Putamen (tissue), 1 donor: ENCODE measurements at regions not wholly inside any gene's neighbourhood (a gene's known extent, or its start where the extent isn't known, plus 50 kb on each side); places are given as distances from the start of the nearest gene placed in this dataset.
"Not testable (repeated sequence)": the region's sequence is repeated elsewhere in the genome, so short reads cannot be mapped to it uniquely, and the experiment has no call there.

Experiments
- DNase-seq: peaks from one replicate; pipeline ENCODE4 v3.0.0-alpha.2; 2016; ENCODE audit warnings: low spot score

GRCh38 chr1:96545935-96546656 lies 175.5 kb upstream of the PTBP2 start:
- no peak for DNase-seq

- no peak for DNase-seq
Measured at GRCh38 chr1:96550061-96550460, 171.5 kb upstream of the PTBP2 start.

GRCh38 chr1:96552451-96552850 lies 169.1 kb upstream of the PTBP2 start:
- no peak for DNase-seq

- DNase-seq: no peak
Measured at GRCh38 chr1:96553811-96554210, 167.8 kb upstream of the PTBP2 start.

GRCh38 chr1:96554364-96554763 lies 167.2 kb upstream of the PTBP2 start:
- no peak for DNase-seq

- no peak for DNase-seq
Measured at GRCh38 chr1:96557336-96557735, 164.2 kb upstream of the PTBP2 start.

- DNase-seq: no peak
Measured at GRCh38 chr1:96558635-96559034, 162.9 kb upstream of the PTBP2 start.

- DNase-seq: no peak
Measured at GRCh38 chr1:96559181-96559580, 162.4 kb upstream of the PTBP2 start.

- no peak for DNase-seq
Measured at GRCh38 chr1:96559707-96560596, 161.6 kb upstream of the PTBP2 start.

GRCh38 chr1:96562094-96562493 lies 159.5 kb upstream of the PTBP2 start:
- DNase-seq: no peak

- not testable (repeated sequence) for DNase-seq
Measured at GRCh38 chr1:96564401-96564800, 157.2 kb upstream of the PTBP2 start.

GRCh38 chr1:96565546-96565945 lies 156.0 kb upstream of the PTBP2 start:
- DNase-seq: no peak

- no peak for DNase-seq
Measured at GRCh38 chr1:96568639-96569038, 152.9 kb upstream of the PTBP2 start.

- DNase-seq: no peak
Measured at GRCh38 chr1:96569288-96569687, 152.3 kb upstream of the PTBP2 start.

GRCh38 chr1:96579636-96580035 lies 141.9 kb upstream of the PTBP2 start:
- DNase-seq: no peak

GRCh38 chr1:96580920-96581319 lies 140.7 kb upstream of the PTBP2 start:
- DNase-seq: no peak

GRCh38 chr1:96581772-96582171 lies 139.8 kb upstream of the PTBP2 start:
- no peak for DNase-seq

- no peak for DNase-seq
Measured at GRCh38 chr1:96583903-96584302, 137.7 kb upstream of the PTBP2 start.

GRCh38 chr1:96587222-96587621 lies 134.4 kb upstream of the PTBP2 start:
- DNase-seq: no peak

- DNase-seq: no peak
Measured at GRCh38 chr1:96588416-96588995, 133.1 kb upstream of the PTBP2 start.

- not testable (repeated sequence) for DNase-seq
Measured at GRCh38 chr1:96595530-96595929, 126.1 kb upstream of the PTBP2 start.

GRCh38 chr1:96596226-96596922 lies 125.2 kb upstream of the PTBP2 start:
- no peak for DNase-seq
